ENCODE measurements at regions not wholly inside any gene's neighbourhood (a gene's known extent, or its start where the extent isn't known, plus 50 kb on each side); places are given as distances from the start of the nearest gene placed in this dataset.
"Not testable (repeated sequence)": the region's sequence is repeated elsewhere in the genome, so short reads cannot be mapped to it uniquely, and the experiment has no call there.

DNA sequence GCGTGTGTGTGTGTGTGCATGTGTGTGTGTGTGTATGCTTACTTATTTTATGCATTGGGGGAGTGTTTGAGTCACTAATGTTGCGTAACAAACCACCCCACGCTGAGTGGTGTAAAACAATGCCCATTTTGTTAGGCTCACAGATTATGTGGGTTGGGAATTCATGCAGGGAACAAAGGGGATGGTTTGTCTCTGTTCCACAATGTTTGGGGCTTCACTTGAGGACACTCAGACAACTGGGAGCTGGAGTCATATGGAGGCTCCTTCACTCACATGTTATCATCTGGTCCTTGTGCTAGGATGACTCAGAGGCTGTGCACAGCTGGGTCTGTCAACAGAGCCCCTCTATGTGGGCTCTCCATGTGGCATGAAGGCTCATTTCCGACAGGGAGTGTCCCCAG lies 51.3 kb upstream of the LARGE1 start:
- DNase-seq (ENCODE audit: low read depth in 1 of 2, low spot score in 2 of 2), result no peak
- Histone ChIP-seq H3K4me1 (replicated peaks) (no peaks in the 10 kb centered on the region), H3K4me3 (no peak overlapping the region), H3K9me3 (replicated peaks) (no peaks in the 10 kb centered on the region), H3K36me3 (no peaks in the 10 kb centered on the region), H3K27me3 (replicated peaks) (no peaks in the 10 kb centered on the region), H3K27ac (no peak overlapping the region)

DNA sequence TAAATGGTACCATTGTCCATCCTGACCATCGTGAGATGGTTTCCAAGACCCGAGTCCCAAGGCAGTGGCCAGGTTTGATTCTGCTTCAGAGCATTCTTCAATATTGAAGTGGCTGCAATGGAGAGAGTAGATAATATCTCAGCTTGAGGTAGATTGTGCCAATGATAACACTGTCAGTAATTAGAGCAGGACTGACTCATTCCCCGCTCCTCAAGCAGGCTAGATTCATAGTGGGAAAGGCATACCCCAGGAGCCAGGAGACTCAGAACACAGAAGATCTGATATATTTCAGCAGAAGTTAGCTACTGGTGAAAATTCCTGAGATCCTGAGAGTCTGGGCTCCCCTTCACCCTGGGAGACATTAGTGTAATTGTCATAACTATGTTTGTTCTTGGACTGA lies 55.6 kb upstream of the LARGE1 start:
- no peak for DNase-seq (ENCODE audit: low read depth in 1 of 2, low spot score in 2 of 2)
- Histone ChIP-seq H3K4me1 (replicated peaks) (no peaks in the 10 kb centered on the region), H3K27ac (no peak overlapping the region), H3K4me3 (no peak overlapping the region), H3K27me3 (replicated peaks) (no peaks in the 10 kb centered on the region), H3K9me3 (replicated peaks) (no peaks in the 10 kb centered on the region), H3K36me3 (no peaks in the 10 kb centered on the region)

DNA sequence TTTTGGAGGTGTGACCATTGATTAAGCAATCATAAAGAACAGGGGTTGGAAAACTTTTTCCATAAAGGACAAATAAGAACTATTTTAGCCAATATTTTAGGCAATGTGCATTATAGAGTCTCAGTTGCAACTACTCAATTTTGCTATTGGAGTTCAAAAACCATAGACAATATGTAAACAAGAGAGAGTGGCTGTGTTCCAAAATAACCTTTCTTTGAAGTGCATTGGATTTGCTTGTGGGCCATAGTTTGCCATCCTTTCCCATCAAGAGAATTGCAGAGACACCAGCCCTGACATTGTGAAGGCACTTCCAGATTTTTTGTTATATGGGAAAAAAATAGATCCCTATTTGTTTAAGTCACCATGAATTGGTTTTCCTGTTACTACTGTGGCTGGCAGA lies 63.3 kb upstream of the LARGE1 start:
- Histone ChIP-seq H3K36me3 (no peaks in the 10 kb centered on the region), H3K27ac (no peak overlapping the region), H3K4me1 (replicated peaks) (no peaks in the 10 kb centered on the region), H3K27me3 (replicated peaks) (no peaks in the 10 kb centered on the region), H3K9me3 (replicated peaks) (no peaks in the 10 kb centered on the region), H3K4me3 (no peak overlapping the region)
- no peak for DNase-seq (ENCODE audit: low read depth in 1 of 2, low spot score in 2 of 2)

DNA sequence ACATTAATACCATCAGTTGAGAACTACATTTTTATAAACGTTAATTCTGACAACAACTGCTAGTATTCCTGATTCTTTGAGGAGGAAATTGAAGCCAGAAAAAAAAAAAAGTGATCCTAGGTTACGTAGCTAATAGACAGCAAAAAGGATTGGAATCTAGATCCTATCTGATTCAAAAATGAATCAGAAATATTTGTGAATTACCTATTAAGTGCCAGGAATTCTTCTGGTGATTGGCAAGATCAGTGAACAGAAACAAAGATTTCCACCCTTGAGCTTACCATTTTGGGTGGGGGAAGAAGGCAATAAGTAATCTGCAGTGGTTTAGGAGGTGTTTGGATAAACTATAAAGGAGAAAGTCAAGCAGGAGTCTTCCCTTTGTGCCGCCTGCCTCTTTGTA lies 63.9 kb upstream of the LARGE1 start:
- Histone ChIP-seq H3K4me3 (no peak overlapping the region), H3K27ac (no peak overlapping the region), H3K4me1 (replicated peaks) (no peaks in the 10 kb centered on the region), H3K9me3 (replicated peaks) (no peaks in the 10 kb centered on the region), H3K27me3 (replicated peaks) (no peaks in the 10 kb centered on the region), H3K36me3 (no peaks in the 10 kb centered on the region)
- no peak for DNase-seq (ENCODE audit: low read depth in 1 of 2, low spot score in 2 of 2)

DNA sequence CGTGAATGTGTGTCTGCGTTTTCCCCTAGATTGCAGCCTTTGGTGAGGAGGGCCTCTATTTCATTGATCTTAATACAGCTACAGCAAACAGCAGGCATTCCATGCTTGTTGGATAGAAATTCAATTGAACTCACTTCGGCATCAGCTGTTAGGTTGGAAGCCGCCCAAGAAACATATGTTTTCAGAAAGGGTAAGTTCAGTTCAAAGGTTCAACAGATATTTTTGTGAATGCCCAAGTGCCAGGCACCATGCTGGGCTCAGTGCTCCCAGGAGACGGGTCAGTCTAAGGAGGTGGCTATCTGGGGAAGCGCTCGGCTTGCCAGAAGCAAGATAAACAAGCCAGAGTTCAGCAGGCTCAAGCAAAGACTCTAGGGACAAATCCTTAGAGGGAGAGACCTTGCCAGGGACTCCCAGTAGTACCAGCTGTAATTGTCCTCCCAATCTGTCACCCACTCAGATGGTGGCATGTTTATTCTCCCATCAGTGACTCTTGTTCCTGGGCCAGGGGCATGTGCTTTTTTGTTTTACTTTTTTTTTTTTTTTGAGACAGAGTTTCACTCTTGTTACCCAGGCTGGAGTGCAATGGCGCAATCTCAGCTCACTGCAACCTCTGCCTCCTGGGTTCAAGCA lies 64.5 kb upstream of the LARGE1 start:
- no peak for DNase-seq (ENCODE audit: low read depth in 1 of 2, low spot score in 2 of 2)

DNA sequence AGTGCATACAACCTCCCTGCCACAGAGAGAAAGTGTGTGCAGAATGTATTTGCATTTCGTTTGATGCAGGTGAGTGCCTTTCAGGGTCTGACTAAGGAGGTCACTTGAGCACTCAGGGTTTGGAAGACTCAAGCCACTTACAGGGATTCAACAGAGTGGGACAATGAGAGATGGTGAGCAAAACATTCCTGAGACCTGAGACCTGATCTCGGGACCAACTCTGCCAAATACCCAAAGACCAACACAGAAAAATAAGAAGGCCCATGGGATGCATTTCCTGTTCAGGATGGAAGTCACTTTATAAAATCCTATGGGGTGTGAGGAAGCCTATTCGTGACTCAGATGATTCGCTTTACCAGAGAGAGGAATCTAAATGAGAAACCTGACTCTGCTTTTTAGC lies 65.2 kb upstream of the LARGE1 start:
- H3K4me3 ChIP-seq, result no peak overlapping the region
- no peaks in the 10 kb centered on the region for H3K36me3 ChIP-seq
- no peaks in the 10 kb centered on the region for H3K27me3 ChIP-seq (replicated peaks)
- no peaks in the 10 kb centered on the region for H3K4me1 ChIP-seq (replicated peaks)
- H3K9me3 ChIP-seq (replicated peaks), result no peaks in the 10 kb centered on the region
- no peak for DNase-seq (ENCODE audit: low read depth in 1 of 2, low spot score in 2 of 2)
- H3K27ac ChIP-seq, result no peak overlapping the region

More for the DNA sequence above, 64.5 kb upstream of the LARGE1 start:
- Histone ChIP-seq H3K4me1 (replicated peaks) (no peaks in the 10 kb centered on the region), H3K36me3 (no peaks in the 10 kb centered on the region), H3K27ac (no peak overlapping the region), H3K9me3 (replicated peaks) (no peaks in the 10 kb centered on the region), H3K27me3 (replicated peaks) (no peaks in the 10 kb centered on the region), H3K4me3 (no peak overlapping the region)

DNA sequence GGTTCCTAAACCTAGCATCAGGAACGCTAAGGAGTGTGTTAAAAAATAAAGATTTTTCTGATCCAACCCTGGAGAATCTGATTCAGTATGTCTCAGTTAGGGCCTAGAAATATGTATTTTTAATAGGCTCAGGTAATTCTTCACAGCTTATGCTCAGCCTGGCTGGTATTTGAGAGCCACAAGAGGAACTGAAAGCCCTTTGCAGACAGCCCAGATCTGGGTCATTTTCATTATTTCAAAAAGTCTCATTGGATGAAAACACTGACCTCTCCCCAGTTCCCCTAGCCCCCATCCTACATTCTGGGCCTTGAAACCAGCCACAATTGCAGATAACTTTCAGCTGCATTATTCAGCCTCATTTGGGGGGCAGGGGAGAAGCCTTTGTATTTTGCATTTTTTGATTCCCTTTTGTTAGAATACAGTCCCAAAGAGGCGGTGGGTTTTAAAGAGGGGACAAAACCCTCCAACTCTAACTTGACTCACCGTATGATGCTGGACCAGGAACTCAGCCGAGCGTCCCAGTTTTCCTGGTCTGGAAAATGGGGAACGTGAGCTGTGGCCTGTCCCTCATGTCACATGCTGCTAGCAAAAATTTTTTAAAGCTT lies 66.0 kb upstream of the LARGE1 start:
- Histone ChIP-seq H3K9me3 (replicated peaks) (no peaks in the 10 kb centered on the region), H3K4me1 (replicated peaks) (no peaks in the 10 kb centered on the region), H3K36me3 (no peaks in the 10 kb centered on the region), H3K4me3 (no peak overlapping the region), H3K27ac (no peak overlapping the region), H3K27me3 (replicated peaks) (no peaks in the 10 kb centered on the region)
- no peak for DNase-seq (ENCODE audit: low read depth in 1 of 2, low spot score in 2 of 2)

DNA sequence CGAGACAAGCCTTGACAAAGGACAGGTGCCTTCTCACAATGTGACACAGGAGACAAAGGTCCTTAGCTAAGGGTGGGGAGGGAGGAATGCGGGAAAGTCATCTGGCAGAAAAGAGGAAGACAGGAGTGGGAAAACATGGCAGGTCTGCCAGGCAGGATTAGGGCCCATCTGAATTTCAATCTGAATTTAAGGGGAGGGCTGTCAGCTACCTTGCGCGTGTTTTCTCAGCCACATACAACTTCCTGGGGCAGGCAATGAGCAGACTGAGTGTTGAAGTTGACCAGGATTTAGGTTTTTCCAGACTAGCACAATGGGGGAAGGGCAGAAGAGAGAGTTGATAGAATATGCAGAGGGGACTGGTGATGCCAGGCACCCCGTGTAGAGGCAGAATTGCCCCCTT lies 66.7 kb upstream of the LARGE1 start:
- Histone ChIP-seq H3K4me1 (replicated peaks) (no peaks in the 10 kb centered on the region), H3K9me3 (replicated peaks) (no peaks in the 10 kb centered on the region)

DNA sequence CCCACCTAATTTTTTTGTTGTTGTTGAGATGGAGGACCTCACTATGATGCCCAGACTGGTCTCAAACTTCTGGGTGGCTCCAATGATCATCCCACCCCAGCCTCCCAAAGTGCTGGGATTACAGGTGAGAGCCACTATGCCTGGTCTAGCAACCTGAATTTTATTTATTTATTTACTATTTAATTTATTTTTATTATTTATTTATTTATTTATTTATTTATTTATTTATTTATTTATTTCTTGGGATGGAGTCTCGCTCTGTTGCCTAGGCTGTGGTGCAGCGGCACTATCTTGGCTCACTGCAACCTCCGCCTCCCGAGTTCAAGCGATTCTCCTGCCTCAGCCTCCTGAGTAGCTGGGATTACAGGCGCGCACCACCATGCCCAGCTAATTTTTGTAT lies 69.0 kb upstream of the LARGE1 start:
- not testable (repeated sequence) for DNase-seq (ENCODE audit: low read depth in 1 of 2, low spot score in 2 of 2)

More for the DNA sequence above, 66.7 kb upstream of the LARGE1 start:
- Histone ChIP-seq H3K27me3 (replicated peaks) (no peaks in the 10 kb centered on the region), H3K27ac (no peak overlapping the region), H3K4me3 (no peak overlapping the region), H3K36me3 (no peaks in the 10 kb centered on the region)
- DNase-seq (ENCODE audit: low read depth in 1 of 2, low spot score in 2 of 2), result no peak

DNA sequence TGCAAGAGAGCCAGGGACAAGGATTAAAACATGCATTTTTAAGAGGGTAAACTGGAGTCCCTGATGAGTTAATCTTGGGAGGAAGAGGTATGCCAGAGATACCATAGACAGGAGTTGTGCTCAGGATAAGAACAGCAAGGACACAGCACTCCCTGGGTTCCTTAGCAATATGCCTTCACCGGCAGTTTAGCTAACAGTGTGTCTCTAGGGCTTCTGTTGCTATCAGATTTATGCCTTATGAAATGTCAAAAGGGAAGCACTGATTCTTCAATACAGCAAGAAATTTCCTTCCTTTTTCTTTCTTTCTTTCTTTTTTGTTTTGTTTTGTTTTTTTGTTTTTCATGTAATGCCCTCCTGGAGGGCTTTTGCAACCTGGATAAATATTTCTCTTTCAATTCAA lies 71.3 kb upstream of the LARGE1 start:
- H3K27ac ChIP-seq, result no peak overlapping the region
- no peaks in the 10 kb centered on the region for H3K9me3 ChIP-seq (replicated peaks)
- no peaks in the 10 kb centered on the region for H3K36me3 ChIP-seq
- no peak for DNase-seq (ENCODE audit: low read depth in 1 of 2, low spot score in 2 of 2)
- no peaks in the 10 kb centered on the region for H3K27me3 ChIP-seq (replicated peaks)
- no peaks in the 10 kb centered on the region for H3K4me1 ChIP-seq (replicated peaks)
- H3K4me3 ChIP-seq, result no peak overlapping the region

More for the DNA sequence above, 69.0 kb upstream of the LARGE1 start:
- H3K9me3 ChIP-seq (replicated peaks); H3K36me3 ChIP-seq; H3K27ac ChIP-seq; H3K4me3 ChIP-seq; H3K4me1 ChIP-seq (replicated peaks); H3K27me3 ChIP-seq (replicated peaks): not testable (repeated sequence)

DNA sequence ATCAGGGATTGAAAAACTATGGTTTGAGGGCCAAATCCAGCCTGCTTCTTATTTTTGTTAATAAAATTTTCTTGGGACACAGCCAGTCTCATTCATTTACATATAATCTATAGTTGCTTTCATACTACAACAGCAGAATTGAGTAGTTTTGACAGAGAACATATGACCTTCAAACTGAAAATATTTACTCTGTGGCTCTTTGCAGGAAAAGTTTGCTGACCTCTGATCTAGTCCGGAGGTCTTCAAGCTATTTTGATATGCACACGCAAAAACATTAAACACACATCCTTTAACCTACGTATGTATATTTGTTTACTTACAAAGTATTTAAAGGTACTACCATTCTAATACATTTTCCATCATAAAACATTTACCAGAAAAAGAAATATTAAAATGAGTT lies 76.5 kb upstream of the LARGE1 start:
- DNase-seq (ENCODE audit: low read depth in 1 of 2, low spot score in 2 of 2), result no peak
- no peaks in the 10 kb centered on the region for H3K4me1 ChIP-seq (replicated peaks)
- no peaks in the 10 kb centered on the region for H3K9me3 ChIP-seq (replicated peaks)
- no peak overlapping the region for H3K27ac ChIP-seq
- no peaks in the 10 kb centered on the region for H3K27me3 ChIP-seq (replicated peaks)
- H3K4me3 ChIP-seq, result no peak overlapping the region
- H3K36me3 ChIP-seq, result no peaks in the 10 kb centered on the region

DNA sequence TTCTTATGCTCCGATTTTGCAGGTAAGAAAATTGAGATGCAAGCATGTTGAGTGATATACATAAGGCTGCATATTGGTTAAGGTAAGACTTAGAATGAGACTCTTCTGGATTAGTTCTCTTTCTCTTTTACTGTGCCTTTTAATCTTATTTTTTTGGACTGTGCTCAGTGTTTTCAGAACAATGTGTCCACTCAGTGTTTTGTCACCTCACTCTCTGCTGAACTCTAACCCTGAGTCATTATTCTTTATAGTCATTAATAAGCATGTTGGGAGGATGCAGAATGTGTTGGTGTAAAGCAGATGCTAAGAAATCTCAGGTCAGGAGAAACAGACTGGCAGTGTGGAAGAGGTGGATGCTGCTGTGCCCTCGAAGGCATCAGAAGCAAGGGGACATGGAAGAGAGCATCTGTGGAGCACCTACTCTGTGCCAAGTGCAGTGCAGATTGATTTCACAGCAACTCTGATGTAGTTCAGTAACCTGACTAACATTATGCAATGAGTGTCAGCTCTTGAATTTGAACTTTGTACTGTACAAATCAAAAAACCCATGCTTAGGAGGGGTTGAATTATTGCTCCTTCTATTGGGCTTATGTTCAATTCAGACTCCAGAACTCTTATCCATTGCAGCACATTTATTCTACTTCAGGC lies 80.7 kb upstream of the LARGE1 start:
- Histone ChIP-seq H3K27ac (no peak overlapping the region), H3K36me3 (no peaks in the 10 kb centered on the region), H3K4me1 (replicated peaks) (no peaks in the 10 kb centered on the region), H3K4me3 (no peak overlapping the region), H3K9me3 (replicated peaks) (no peaks in the 10 kb centered on the region), H3K27me3 (replicated peaks) (no peaks in the 10 kb centered on the region)
- DNase-seq (ENCODE audit: low read depth in 1 of 2, low spot score in 2 of 2), result no peak

DNA sequence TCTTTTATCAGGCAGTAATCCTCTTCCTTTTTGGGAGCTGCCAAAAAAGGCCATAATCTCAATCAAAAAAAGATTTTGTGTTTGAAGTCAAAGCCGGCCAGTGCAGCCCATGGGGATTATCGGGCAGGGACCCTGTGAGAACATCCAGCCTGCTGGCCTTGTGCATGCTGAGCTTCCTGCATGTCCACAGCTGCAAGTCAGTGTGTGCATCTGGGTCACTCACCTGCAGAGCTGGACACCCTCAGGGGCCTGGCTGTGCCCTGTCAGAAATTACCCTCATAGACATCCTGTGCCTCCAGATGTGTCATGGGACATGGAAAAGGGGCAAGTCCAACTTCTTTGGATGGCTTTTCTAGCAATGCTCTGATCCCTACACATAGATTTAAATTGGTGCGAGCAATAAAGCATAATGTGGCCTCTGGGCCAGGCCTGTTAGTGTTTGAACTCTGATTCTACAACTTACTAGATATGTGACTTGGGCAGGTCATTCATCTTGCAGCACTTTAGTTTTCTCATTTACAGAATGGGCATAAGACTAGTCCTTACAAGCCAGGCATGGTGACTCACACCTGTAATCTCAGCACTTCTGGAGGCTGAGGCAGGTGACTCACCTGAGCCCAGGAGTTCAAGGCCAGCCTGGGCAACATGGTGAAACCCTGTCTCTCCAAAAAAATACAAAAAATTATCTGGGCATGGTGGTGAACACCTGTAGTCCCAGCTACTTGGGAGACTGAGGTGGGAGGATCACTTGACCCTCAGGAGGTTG lies 81.6 kb upstream of the LARGE1 start:
- Histone ChIP-seq H3K36me3 (no peaks in the 10 kb centered on the region), H3K4me3 (no peak overlapping the region), H3K27ac (no peak overlapping the region), H3K4me1 (replicated peaks) (no peaks in the 10 kb centered on the region), H3K9me3 (replicated peaks) (no peaks in the 10 kb centered on the region), H3K27me3 (replicated peaks) (no peaks in the 10 kb centered on the region)
- DNase-seq (ENCODE audit: low read depth in 1 of 2, low spot score in 2 of 2), result no peak

DNA sequence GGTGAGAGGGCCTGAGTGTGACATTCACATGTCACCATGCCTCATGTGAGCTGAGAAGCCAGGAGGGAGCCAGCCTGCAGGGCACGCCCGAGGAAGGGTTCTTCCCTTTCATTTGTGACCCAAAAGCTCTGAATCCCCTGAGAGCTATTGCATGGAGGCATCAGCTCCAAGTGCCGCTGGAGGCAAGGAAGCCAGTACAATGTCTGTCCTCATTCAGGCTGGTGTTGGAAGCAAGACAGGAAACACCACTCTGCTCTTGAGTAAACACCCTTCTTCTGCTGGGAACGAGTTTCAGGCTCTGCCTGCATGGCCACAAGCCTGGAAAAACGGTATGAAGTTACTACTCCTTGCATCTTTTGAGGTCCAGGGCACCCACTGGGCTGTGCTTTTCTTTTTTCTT lies 83.8 kb upstream of the LARGE1 start:
- no peak for DNase-seq (ENCODE audit: low read depth in 1 of 2, low spot score in 2 of 2)
- Histone ChIP-seq H3K9me3 (replicated peaks) (no peaks in the 10 kb centered on the region), H3K27me3 (replicated peaks) (no peaks in the 10 kb centered on the region), H3K36me3 (no peaks in the 10 kb centered on the region), H3K27ac (no peak overlapping the region), H3K4me1 (replicated peaks) (no peaks in the 10 kb centered on the region), H3K4me3 (no peak overlapping the region)
